Skin epidermis (tissue), 12 donors: ENCODE measurements at regions not wholly inside any gene's neighbourhood (a gene's known extent, or its start where the extent isn't known, plus 50 kb on each side); places are given as distances from the start of the nearest gene placed in this dataset.

Source experiments
- H3K27ac ChIP-seq, 21 experiments: fragments of 200-600 bp; sonication (generic) in 11 of 21; one replicate each; pipeline ENCODE4 v1.5.0; 2020; ENCODE audit warnings: mild to moderate bottlenecking in 3 of 21, inconsistent platforms in 2 of 21, moderate library complexity in 2 of 21
- H3K4me3 ChIP-seq, 7 experiments: fragments of 200-600 bp; sonication (generic) in 2 of 7; one replicate each; pipeline ENCODE4 v1.5.0; 2020; ENCODE audit warnings: inconsistent platforms in 2 of 7, mild to moderate bottlenecking in 2 of 7, moderate library complexity in 1 of 7

- H3K27ac ChIP-seq = no peak overlapping the region
- H3K4me3 ChIP-seq = no peak overlapping the region
These were observed 557.6 kb downstream of the QKI start for GRCh38 chr6:163971841-163972838.

GRCh38 chr6:163970846-163971564 is 556.5 kb downstream of the QKI start:
- no peak overlapping the region for H3K27ac ChIP-seq
- no peak overlapping the region for H3K4me3 ChIP-seq

GRCh38 chr6:163965426-163966348 is 551.2 kb downstream of the QKI start:
- H3K27ac ChIP-seq = no peak overlapping the region
- no peak overlapping the region for H3K4me3 ChIP-seq

GRCh38 chr6:163964789-163965188 is 550.3 kb downstream of the QKI start:
- Histone ChIP-seq H3K4me3 (no peak overlapping the region), H3K27ac (no peak overlapping the region)

GRCh38 chr6:163963205-163964120 is 548.9 kb downstream of the QKI start:
- H3K27ac ChIP-seq = no peak overlapping the region
- no peak overlapping the region for H3K4me3 ChIP-seq

GRCh38 chr6:163962627-163963117 is 548.2 kb downstream of the QKI start:
- H3K4me3 ChIP-seq = no peak overlapping the region

GRCh38 chr6:163960128-163960527 is 545.6 kb downstream of the QKI start:
- no peak overlapping the region for H3K27ac ChIP-seq
- H3K4me3 ChIP-seq = no peak overlapping the region

More at GRCh38 chr6:163962627-163963117, 548.2 kb downstream of the QKI start:
- no peak overlapping the region for H3K27ac ChIP-seq

- H3K4me3 ChIP-seq = no peak overlapping the region
- H3K27ac ChIP-seq = no peak overlapping the region
These were observed 544.1 kb downstream of the QKI start for GRCh38 chr6:163958646-163959045.

GRCh38 chr6:163956571-163957407 is 542.3 kb downstream of the QKI start:
- H3K4me3 ChIP-seq = no peak overlapping the region
- H3K27ac ChIP-seq = no peak overlapping the region

GRCh38 chr6:163955756-163956155 is 541.2 kb downstream of the QKI start:
- no peak overlapping the region for H3K27ac ChIP-seq

GRCh38 chr6:163955096-163955495 is 540.6 kb downstream of the QKI start:
- no peak overlapping the region for H3K27ac ChIP-seq

More at GRCh38 chr6:163955756-163956155, 541.2 kb downstream of the QKI start:
- H3K4me3 ChIP-seq = no peak overlapping the region

GRCh38 chr6:163954088-163954775 is 539.7 kb downstream of the QKI start:
- H3K4me3 ChIP-seq = no peak overlapping the region
- no peak overlapping the region for H3K27ac ChIP-seq

More at GRCh38 chr6:163955096-163955495, 540.6 kb downstream of the QKI start:
- H3K4me3 ChIP-seq = no peak overlapping the region

GRCh38 chr6:163952005-163952404 is 537.5 kb downstream of the QKI start:
- Histone ChIP-seq H3K4me3 (no peak overlapping the region), H3K27ac (no peak overlapping the region)

GRCh38 chr6:163951326-163951725 is 536.8 kb downstream of the QKI start:
- H3K27ac ChIP-seq = no peak overlapping the region
- no peak overlapping the region for H3K4me3 ChIP-seq

GRCh38 chr6:163950159-163950558 is 535.6 kb downstream of the QKI start:
- Histone ChIP-seq H3K4me3 (no peak overlapping the region), H3K27ac (no peak overlapping the region)

GRCh38 chr6:163949431-163949830 is 534.9 kb downstream of the QKI start:
- no peak overlapping the region for H3K4me3 ChIP-seq
- no peak overlapping the region for H3K27ac ChIP-seq

GRCh38 chr6:163948250-163948649 is 533.7 kb downstream of the QKI start:
- Histone ChIP-seq H3K27ac (no peak overlapping the region), H3K4me3 (no peak overlapping the region)
